ENCODE measurements at regions not wholly inside any gene's neighbourhood (a gene's known extent, or its start where the extent isn't known, plus 50 kb on each side); places are given as distances from the start of the nearest gene placed in this dataset.

DNA sequence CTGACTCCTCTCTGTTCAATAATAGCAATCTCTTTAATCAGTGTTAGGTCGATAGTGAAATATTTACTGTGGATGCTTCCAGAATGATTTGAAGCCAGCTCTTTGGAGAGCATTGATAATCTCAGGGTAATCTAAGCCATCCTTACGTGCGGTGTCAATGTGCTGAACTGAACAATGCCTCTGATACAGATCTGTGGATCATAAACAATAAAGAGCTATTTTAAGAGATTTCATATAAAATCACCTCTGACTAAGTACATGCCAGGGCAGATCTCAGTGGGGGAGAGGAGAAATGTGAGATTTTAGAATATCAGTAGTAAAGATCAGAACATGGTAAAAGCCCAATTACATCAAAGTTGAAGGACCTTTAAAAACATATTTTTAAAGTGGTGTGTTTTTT lies 319.3 kb upstream of the GBE1 start:
- TF ChIP-seq EZH2 (IDR thresholded peaks at IDR 0.05) (no peak), FOXP2 (optimal IDR thresholded peaks at IDR 0.05; ENCODE audit: control extremely low read depth, extremely low read length, insufficient read depth) (no peak)

Data from SK-N-MC (cell line).